IMR-90 (cell line): ENCODE measurements at regions not wholly inside any gene's neighbourhood (a gene's known extent, or its start where the extent isn't known, plus 50 kb on each side); places are given as distances from the start of the nearest gene placed in this dataset.

Experiments
- BHLHE40 ChIP-seq: fragments of 150-350 bp; IDR thresholded peaks from 2 replicates; pipeline ENCODE4 v1.6.1; 2016; ENCODE audit warnings: mild to moderate bottlenecking, low read depth, low read length
- CEBPB ChIP-seq: IDR thresholded peaks from 2 replicates; pipeline ENCODE4 v1.6.1; 2012; ENCODE audit warnings: low read depth, low read length, improper control_type of control experiment
- CHD1 ChIP-seq: IDR thresholded peaks from 2 replicates; pipeline ENCODE4 v1.6.1; 2012; ENCODE audit warnings: low read depth, low read length, improper control_type of control experiment
- FOS ChIP-seq: fragments of 150-350 bp; IDR thresholded peaks from 2 replicates; pipeline ENCODE4 v1.6.1; 2016; ENCODE audit warnings: low read depth, low read length
- MAFK ChIP-seq: IDR thresholded peaks from 2 replicates; pipeline ENCODE4 v1.6.1; 2012; ENCODE audit warnings: low read depth, low read length, improper control_type of control experiment
- MAZ ChIP-seq: IDR thresholded peaks from 2 replicates; pipeline ENCODE4 v1.6.1; 2012; ENCODE audit warnings: low read depth, mild to moderate bottlenecking, low read length, improper control_type of control experiment, moderate library complexity, borderline replicate concordance
- MXI1 ChIP-seq: IDR thresholded peaks from 2 replicates; pipeline ENCODE4 v1.6.1; 2012; ENCODE audit warnings: low read depth, mild to moderate bottlenecking, low read length, moderate library complexity, borderline replicate concordance
- POLR2A ChIP-seq: IDR thresholded peaks from 2 replicates; pipeline ENCODE4 v1.6.1; 2012; ENCODE audit warnings: mild to moderate bottlenecking, low read depth, low read length
- RAD21 ChIP-seq: IDR thresholded peaks from 2 replicates; pipeline ENCODE4 v1.6.1; 2012; ENCODE audit warnings: low read length, improper control_type of control experiment
- RCOR1 ChIP-seq: IDR thresholded peaks from 2 replicates; pipeline ENCODE4 v1.6.1; 2012; ENCODE audit warnings: mild to moderate bottlenecking, low read length, improper control_type of control experiment; ENCODE audit not compliant: insufficient replicate concordance
- RFX5 ChIP-seq: IDR thresholded peaks from 2 replicates; pipeline ENCODE4 v1.8.0; 2012; ENCODE audit warnings: low read depth, mild to moderate bottlenecking, low read length, moderate library complexity
- TF ChIP-seq, protein P1 (sequence below): conservative IDR thresholded peaks from 2 replicates; pipeline ENCODE4 v1.5.1; 2012; ENCODE audit warnings: mild to moderate bottlenecking, low read depth, low read length, improper control_type of control experiment
- TF ChIP-seq, protein P2 (sequence below): fragments of 150-350 bp; IDR thresholded peaks from 2 replicates; pipeline ENCODE4 v1.6.1; 2017; ENCODE audit warnings: mild to moderate bottlenecking, antibody characterized with exemption, low read length, low read depth
- TF ChIP-seq, protein P3 (sequence below): fragments of 150-350 bp; IDR thresholded peaks from 2 replicates; pipeline ENCODE4 v1.6.1; 2016; ENCODE audit warnings: low read depth, mild to moderate bottlenecking, low read length, moderate library complexity, borderline replicate concordance

DNA sequence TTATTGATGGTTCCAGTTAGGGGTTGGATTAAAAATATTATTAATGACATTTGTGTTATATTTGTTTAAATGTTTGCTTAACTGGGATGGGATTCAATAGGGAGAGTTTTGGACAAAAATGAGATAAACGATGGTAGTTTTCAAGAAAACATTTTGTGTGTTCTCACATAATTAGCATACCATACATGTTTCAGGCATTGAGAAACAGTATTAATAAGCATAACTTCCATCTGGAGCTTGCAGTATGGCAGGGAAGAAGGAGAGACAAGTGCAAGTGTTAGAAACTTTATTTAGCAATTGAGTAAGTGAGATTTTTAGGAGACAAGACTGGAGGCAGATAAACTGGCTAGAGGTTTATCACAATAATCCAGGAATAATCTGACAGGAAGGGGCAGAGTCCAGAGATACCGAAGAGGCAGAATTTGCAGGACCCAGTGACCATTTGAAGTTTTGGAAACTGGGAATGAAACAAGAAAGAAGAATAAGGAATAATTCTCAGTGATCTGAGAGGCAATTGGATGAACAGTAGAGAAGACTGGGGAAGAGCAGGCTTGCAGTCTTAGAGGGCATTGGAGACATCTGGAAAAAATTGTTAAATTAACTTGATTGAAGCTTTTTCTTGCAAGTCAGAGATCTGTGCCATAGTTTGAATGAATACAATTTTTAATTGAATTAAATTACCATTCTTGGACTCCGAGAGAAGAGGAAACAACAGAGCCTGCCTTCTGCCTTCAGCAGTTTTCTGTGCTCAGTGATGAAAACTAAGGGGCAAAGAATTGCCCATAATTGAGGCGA lies 73.0 kb upstream of the PTCHD4 start:
- TF ChIP-seq, protein P1, sequence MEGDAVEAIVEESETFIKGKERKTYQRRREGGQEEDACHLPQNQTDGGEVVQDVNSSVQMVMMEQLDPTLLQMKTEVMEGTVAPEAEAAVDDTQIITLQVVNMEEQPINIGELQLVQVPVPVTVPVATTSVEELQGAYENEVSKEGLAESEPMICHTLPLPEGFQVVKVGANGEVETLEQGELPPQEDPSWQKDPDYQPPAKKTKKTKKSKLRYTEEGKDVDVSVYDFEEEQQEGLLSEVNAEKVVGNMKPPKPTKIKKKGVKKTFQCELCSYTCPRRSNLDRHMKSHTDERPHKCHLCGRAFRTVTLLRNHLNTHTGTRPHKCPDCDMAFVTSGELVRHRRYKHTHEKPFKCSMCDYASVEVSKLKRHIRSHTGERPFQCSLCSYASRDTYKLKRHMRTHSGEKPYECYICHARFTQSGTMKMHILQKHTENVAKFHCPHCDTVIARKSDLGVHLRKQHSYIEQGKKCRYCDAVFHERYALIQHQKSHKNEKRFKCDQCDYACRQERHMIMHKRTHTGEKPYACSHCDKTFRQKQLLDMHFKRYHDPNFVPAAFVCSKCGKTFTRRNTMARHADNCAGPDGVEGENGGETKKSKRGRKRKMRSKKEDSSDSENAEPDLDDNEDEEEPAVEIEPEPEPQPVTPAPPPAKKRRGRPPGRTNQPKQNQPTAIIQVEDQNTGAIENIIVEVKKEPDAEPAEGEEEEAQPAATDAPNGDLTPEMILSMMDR: no peak
- TF ChIP-seq MAZ: no peak
- TF ChIP-seq POLR2A: no peak
- TF ChIP-seq, protein P2, sequence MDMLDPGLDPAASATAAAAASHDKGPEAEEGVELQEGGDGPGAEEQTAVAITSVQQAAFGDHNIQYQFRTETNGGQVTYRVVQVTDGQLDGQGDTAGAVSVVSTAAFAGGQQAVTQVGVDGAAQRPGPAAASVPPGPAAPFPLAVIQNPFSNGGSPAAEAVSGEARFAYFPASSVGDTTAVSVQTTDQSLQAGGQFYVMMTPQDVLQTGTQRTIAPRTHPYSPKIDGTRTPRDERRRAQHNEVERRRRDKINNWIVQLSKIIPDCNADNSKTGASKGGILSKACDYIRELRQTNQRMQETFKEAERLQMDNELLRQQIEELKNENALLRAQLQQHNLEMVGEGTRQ: no peak
- TF ChIP-seq RAD21: no peak
- no peak for TF ChIP-seq RCOR1
- TF ChIP-seq CHD1: no peak
- TF ChIP-seq, protein P3, sequence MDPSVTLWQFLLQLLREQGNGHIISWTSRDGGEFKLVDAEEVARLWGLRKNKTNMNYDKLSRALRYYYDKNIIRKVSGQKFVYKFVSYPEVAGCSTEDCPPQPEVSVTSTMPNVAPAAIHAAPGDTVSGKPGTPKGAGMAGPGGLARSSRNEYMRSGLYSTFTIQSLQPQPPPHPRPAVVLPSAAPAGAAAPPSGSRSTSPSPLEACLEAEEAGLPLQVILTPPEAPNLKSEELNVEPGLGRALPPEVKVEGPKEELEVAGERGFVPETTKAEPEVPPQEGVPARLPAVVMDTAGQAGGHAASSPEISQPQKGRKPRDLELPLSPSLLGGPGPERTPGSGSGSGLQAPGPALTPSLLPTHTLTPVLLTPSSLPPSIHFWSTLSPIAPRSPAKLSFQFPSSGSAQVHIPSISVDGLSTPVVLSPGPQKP: no peak
- TF ChIP-seq BHLHE40: no peak
- TF ChIP-seq FOS: no peak
- no peak for TF ChIP-seq RFX5
- no peak for TF ChIP-seq MAFK
- TF ChIP-seq MXI1: no peak
- no peak for TF ChIP-seq CEBPB
